ENCODE measurements at regions not wholly inside any gene's neighbourhood (a gene's known extent, or its start where the extent isn't known, plus 50 kb on each side); places are given as distances from the start of the nearest gene placed in this dataset.
"Not testable (repeated sequence)": the region's sequence is repeated elsewhere in the genome, so short reads cannot be mapped to it uniquely, and the experiment has no call there.

DNA sequence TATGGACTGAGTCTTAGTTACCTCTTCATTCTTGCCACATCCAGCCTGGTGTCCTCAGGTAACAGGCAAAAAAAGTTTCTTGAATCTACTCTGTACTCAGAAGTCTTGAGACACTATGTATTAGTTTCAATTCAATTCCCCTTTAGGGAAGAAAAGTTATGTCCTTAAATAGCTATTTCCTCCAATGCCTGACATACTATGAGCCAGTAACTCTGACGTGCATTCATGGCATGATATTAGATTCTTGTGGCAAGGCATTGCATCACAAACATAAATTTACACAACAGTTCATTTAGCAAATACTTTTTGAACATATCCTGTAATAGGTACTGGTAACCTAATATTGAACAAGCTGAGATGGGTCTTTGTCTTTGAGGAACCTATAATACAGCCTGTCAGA lies 109.3 kb upstream of the FOXB1 start:
- DNase-seq = no peak

DNA sequence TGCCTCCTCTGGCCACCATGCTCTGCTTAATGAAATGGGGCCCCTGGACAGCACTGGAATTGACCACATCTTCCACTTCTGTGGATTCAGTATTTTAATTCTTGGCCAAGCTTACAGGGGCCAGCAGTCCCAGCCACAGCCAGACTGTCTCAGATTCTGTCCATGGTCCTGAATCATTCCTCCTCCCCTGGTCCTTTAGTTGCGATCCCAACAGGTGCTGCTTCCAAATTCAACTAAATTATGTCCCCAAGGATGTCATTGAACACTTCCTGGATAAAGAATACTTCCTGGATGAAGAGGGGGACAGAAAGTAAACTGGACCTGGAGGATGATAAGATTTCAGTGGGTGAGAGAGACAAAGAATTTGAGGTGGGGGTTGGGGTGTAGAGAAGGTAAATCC lies 111.1 kb upstream of the FOXB1 start:
- DNase-seq = no peak

DNA sequence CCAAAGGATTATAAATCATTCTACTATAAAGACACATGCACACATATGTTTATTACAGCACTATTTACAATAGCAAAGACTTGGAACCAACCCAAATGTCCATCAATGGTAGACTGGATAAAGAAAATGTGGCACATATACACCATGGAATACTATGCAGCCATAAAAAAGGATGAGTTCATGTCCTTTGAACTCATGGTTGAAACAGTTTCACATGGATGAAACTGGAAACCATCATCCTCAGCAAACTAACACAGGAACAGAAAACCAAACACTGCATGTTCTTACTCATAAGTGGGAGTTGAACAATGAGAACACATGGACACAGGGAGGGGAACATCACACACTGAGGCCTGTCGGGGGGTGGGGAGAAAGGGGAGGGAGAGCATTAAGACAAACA lies 116.2 kb upstream of the FOXB1 start:
- DNase-seq = not testable (repeated sequence)

DNA sequence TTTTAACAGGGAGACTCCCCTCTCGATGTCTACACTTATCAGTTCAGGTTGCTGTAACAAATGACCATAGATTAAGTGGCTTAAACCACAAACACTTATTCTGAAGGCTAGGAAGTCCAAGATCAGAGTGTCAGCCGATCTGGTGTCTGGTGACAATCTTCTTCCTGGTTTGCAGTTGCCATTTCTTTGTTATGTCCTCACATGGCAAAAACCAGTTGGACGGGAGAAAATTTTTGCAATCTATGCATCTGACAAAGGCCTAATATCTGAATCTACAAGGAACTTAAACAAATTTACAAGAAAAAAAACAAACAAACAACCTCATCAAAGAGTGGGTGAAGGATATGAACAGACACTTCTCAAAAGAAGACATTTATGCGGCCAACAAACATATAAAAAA lies 116.9 kb upstream of the FOXB1 start:
- DNase-seq = no peak

DNA sequence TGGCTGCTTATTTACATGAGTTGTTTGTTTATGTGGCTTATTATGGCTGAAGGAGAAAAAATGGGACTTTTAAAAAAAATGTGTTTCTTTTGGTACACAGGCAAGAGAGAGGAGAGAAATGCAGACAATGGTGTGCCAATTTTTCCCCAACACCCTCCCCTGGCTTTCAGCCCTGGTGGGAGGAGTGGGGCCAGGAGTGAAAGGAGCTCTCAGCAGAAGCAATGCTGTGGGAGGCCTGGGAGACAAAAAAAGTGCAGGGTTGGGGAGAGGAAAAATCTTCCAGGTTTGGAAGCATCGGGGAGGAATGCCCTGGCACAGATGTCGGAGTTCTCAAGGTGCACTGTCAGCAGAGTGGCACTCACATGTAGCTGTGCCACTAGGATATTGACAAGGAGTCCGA lies 117.7 kb upstream of the FOXB1 start:
- DNase-seq = no peak

DNA sequence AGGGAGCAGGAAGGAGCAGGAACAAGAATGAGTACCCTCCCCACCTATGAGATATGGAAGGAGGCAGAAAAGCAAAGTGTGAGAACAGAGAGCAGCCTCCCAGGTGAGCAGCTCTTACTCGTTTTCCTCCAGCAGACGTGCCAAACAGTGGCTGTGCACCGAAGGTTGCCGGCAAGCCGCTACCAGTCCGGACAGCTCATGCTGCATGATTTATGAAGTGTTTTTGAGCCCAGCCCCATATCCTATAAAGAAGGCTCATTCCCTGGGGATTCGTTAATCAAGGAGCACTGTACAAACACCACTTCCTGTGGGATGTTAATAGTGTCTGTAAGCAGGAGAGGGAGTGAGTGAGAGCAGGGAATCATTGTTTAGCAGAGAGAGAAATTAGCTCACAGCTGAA lies 118.3 kb upstream of the FOXB1 start:
- DNase-seq = peak; percentile 98

DNA sequence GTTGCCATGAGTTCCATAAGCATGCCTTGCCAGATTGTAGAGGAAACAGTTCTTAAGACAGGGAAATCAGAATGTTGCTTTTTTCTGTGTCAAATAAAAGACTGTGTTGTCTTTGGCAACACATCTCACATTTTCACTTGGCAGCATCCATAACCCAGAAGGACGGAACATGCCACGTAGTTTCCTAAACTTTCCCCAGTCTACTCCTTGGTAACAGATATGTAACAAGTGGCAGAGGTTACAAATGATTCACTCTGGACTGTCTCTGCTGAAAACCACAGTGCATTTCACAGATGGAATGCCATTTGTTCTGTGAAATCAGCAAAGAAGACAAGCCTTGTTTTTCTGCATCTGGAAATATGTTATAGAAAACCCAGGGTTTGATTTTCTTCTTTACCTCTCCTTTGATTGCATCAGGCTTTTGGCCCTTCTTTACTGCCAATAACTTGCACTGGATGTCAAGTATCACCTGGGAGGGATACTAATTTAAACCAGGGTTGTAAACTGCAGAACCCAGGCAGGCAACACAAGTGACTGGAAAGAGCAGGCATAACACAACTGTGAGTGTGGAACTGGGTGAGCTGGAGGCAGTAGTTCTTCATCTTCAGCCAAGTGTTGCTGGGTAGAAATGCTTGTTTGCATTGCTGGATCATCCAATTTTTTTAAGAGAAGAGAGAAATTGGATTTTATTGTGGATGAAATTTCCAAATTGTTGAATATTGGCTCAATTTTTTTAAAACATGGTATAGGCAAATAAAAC lies 124.4 kb upstream of the FOXB1 start:
- DNase-seq = no peak

DNA sequence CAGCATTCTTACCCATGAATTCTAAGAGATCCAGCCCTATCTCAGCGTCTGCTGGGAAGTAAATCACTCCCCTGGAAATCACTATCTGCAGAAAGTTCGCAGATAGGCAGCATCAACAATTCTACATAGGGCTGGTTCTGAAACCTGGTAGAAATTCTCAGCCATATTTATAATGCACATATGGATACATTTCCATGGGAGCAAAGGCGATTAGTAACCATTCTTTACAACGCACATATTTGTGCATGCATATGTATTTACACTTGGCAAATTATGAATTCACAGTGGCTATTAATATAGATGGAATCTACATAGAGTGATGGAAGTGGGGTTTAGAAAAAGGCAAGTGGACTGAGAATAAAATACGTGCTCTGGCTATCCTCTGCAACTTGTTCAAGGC lies 128.0 kb upstream of the FOXB1 start:
- no peak for DNase-seq

DNA sequence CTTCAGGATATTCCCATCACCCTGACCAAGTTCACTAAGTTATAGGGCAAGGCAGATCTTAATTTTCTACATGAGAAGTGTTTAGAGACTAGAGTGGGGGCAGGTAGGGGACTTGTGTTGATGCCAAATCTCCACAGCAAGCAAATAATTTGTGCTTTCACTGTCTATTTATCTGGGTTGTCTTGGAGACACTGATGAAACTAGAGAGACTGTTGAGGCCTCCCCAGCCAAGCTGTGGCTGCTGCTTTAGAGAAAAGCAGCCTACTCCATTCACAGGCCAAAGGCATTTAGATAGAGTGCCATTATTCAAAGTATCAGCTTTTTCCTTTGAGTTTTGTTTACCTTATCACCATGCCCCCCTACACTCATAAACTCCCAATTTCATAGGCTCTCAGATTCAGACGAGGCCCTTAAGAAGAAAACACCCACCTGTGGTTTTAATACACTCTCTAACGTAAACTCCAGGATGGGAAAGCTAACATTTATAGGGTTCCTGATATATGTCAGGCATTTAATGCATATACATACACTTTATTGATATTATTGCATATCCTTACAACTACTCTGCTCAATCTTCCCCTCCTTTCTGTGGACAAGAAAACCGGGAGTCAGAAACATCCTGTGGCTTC lies 130.4 kb upstream of the FOXB1 start:
- DNase-seq = no peak

DNA sequence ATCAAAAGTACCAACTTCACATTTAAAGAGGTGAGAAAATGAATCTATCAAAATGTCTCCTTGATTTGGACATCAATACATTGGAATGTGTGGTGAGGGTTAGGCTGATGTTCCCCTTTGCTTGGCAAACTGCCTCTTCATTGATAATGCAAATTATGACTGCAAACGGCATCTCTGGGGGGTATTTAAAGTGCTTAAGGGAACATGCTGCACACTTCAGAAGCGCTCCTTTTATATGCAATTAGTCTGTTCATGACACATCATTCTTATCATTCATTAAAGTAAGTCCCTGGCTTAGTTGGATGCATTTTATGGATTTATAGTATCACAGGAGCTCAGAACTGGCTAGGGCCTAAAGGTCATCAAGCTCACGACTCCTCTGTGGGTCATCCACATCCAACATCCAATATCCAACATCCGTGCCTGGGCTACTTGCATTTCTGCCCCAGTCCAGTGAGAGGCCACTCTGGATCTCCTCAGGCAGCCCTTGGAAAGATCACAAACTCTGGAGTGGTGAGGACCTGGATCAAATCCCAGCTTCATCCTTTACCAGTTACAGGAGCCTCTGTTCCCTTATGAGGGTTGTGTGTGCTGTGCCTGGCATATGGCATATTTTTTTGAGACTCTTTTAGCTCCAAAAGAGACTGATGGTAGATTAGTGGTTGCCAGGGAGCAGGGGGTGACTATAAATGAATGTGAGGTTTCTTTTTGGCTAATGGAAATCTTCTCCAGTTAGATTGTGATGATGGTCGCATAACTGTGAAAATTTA lies 136.8 kb upstream of the FOXB1 start:
- DNase-seq = peak; percentile 40

DNA sequence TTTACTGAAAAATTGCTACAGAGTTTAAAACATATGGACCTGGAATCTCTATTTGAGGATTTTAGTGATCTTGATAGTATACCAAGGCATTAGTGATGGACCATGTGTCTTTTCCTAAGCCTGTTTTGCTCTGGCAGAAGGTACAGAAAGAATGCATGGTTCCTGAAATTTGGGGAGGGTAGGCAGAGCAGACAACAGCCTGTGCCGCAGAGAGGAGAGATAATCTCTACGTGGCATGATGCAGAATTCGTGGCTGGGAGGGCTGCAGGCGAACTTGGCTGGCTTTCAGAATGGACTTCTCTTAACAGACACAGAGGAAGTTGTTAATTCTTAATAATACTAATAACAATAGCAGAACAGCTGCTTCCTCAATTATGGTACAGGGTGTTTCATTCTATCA lies 137.5 kb upstream of the FOXB1 start:
- DNase-seq = peak; percentile 75

DNA sequence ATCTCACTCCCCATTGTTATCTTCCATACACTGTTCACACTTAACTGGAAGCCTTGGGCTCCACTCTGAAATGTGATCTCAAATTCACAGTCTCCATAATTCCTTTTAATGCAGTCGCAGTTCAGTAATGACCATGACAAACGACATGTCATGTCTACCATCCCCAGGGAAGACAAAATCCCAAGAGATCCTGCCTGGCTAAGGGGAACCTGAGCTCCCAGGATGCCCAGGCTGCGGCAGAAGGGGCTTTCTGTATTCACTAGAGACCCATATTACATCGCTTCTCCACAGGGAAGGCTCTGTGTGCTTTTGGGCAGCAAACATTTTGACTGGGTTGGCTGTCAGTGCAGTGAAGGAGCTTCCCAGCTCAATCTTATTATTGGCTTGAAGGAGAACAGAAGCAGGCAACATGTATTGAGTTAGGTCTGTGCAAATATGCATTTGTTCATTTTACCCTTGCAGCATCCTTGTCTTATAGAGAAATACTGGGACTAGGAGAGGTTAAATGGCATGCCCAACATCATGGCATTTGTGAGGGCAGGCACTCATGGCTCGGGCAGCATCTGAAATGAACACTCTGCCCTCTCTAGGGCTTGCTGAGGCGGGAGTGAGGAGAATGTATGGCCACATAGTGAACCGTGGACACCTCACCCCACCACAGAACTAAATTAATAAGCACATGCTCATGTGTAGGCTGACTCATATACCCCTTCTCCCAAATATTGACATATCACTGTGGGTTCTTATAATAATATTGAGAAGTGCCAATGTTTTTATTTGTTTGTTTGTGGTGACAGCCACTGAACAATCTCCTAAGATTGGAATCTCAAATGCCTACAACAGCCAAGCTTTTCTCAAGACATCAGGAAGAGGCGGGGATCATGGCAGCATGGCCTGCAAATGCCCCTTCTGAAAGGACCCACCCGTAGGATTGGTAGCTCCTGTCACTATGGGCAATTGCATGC lies 141.6 kb upstream of the FOXB1 start:
- peak; percentile 72 for DNase-seq

DNA sequence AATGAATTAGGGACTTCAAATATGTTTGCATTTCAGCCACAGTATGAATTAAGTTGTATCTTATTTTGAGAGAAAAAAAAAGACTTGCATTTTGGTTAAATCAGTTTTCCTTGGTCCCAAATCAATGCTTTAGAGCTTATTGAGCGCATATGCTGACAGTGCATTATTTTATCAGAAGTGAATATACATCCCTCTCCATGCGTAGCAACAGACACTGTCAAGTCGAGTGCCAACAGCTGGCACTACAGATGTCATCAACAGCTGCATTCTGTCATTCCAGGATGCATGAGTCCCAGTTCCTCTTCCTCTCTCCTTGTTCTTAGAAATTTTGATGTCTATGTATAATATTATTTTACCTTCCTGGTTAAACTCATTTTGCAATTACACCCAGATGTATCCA lies 156.1 kb upstream of the FOXB1 start:
- DNase-seq = no peak

DNA sequence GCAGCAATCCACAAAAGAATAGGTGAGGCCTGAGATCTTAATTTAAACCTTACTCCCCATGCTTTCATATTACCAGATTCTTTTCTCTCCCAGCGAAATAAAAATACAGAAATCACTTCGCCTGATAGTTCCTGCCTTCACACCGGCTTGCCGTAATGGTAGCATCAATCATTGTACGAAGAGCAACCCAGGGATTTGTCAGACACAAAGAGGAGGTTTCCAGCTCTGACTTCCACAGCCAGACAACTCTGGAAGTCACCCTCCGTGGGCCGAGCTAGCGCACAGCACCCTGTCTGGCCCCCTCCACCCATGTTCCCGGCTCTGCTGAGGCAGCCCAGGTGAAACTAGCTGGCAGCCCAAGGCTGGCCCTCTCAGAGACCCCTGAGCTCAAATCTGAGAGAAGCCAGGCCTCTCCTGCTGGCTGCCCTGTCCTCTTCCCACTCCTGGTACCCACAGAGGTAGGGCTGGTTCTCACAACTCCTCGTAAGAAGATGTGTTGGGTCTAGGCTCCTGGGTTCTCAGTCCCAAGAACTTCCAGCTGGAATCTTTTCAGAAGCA lies 156.9 kb upstream of the BNIP2 start:
- no peak for DNase-seq

DNA sequence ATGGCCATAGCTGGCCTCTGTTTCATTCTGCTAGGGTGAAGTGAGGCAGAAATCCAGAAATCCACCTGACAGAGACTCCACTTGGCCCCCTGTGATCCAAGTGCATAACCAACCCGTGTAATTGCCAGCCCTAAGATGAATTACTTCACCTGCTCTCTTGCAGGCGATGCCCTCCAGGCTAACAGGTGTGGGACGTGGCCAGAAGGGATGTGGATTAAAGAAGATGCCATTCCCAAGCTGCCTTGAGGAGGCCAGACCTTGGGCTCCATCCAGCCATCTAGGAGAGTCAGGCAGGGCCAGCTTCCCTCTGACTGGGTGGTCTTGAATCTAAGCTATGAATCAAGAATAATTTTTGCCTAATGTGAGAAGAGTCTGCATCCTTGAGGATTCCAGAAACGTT lies 154.5 kb upstream of the BNIP2 start:
- no peak for DNase-seq

DNA sequence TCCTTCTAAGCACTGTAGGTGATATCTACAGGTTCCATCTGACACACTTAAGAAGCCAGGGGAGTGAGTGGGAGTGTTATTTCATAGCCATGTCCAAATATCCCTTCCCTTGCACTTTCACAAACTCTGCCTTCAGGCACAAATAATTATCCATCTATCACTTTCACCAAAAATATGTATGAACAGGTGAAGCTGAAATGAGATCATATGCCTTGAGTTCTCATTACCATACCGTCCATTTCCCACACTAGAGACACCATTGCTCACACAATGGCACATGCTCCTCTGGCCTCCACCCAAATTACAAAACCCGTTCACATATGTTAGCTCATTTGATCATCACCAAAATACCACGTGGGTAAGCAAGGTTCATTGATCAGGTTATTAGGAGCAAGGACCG lies 151.9 kb upstream of the BNIP2 start:
- DNase-seq = no peak

DNA sequence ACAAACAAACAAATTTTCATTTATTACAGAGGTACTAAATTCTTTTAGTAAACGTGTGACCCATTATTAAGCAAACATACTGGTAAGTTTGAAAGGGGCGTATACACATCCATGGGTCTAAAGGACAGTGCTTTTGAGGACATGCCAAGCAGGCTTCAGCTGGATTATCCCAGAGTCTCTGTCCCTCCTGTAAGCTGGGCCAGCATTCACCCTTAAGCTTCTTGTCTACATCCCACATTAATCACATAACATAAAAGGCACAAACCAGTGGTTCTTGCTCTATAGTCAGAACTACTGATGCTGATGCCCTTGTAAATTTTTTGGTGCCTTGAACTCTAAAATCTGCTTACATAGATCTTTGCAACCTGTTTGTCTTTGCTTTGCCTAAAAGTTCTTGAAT lies 150.8 kb upstream of the BNIP2 start:
- DNase-seq = peak; percentile 90

DNA sequence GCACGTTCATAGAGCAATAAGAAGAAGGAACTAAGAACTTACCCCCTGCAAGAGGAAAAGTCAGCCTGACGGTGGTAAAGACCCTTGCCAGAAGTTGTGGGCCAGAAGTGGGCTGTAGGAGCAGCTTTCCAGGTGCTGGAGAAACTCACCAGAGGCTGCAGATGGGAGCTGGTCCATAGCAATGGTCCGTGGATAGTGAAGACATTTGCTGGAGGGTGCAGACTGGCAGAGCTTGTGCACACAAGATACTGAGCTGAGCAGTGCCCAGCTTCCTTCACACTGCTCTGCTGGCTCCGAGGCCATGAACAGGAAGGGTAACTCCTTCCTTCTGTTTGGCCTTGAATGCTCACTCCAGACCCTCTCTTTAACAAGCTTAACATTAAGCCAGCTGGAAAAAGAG lies 149.8 kb upstream of the BNIP2 start:
- DNase-seq = peak; percentile 67

DNA sequence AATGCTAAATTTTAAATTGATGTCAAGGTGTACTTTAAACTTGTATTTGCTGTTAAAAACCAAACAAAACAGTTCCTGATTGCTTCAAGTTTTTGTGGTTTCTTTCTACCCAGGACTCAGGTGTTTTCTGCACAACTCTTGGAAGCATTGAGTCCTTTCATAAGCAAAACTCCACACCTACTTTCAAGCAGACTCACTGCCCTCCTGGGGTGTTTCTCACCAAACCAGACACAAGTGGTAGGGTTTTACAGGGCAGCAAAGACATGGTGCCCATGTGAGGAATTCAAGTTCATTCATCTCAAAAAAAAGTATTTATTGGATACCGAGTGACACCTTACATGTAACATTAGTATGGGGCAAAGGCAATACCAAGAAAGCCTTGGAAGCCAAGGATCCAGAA lies 146.7 kb upstream of the BNIP2 start:
- no peak for DNase-seq

DNA sequence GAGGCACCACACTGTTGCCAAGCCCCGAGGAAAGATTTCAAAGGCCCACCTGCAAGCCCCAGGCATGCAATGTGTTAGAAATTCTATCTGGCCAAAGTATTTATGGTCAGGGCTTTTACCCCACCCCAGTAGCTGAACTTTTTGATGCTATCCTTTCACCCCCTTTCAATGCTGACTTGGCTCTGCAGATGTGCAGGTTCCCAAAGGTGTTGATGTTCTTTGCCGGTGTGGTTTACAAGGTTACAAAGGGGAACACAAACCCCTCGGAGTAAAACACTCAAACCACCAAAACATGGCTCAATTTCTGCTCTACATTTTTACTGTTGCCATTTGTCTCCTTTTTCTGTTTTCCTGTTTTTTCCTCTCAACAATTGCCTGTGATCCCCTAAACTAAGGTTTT lies 145.4 kb upstream of the BNIP2 start:
- DNase-seq = no peak

DNA sequence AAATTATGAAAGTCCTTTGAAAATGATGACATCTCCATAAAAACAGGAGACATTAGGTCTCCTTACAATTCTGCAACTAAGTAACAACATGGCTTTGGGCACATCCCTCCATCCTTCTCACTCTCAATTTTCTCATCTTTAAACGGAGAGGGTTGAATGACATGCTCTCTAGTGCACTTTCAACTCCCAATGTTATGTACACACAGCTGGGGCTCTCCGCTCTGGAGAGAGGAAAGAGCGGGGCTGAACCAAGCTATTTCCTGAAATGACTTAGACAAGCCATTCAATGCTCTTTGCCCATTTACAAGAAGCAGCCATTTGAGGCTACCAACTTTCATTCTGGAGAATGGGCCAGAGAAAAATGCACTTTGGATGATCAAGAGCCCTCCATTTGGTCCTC lies 144.2 kb upstream of the BNIP2 start:
- DNase-seq = no peak

DNA sequence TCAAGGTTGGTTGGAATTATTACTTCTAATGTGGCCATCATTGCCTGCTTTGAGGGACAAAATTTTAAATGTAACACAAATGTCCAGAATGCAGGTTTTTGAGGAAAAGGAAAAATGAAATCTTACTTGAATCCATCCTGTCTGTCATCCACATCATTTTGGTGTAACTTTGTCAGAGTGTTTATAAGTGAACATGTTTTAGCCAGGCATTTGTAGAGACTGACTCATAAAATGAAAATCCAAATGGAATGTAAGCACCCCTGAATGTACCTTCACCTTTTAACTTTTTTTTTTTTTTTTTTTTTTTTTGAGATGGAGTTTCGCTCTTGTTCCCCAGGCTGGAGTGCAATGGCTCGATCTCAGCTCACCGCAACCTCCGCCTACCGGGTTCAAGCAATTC lies 141.8 kb upstream of the BNIP2 start:
- no peak for DNase-seq

DNA sequence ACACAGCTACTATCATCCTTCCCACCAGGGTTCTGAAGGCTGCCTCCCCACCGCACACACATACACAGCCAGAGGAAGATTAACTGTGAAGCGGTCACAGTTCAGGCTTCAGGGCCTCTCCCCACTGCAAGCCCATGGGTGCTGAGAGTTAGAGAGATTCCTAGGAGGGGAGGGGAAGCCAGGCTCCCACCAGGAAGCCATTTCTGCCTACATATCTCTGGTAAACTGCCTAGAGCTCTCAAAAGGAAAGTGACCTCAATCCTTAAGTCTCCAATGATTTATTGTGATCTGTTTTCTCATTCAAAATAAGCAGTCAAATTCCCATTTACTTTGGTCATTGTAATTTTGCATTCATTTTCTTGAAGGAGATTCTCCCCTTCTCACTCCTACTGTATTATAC lies 141.0 kb upstream of the BNIP2 start:
- no peak for DNase-seq

Measured in NCI-H82 (cell line).